Activated naive CD8-positive, alpha-beta T cell treated with anti-CD3 and anti-CD28 coated beads, Interleukin-2, amount 50 U/mL, for 24 hours (primary cell): ENCODE measurements at regions not wholly inside any gene's neighbourhood (a gene's known extent, or its start where the extent isn't known, plus 50 kb on each side); places are given as distances from the start of the nearest gene placed in this dataset.

Experiments used
- ATAC-seq: fragments of 150-1000 bp; cut with Tn5 transposase; one replicate; pipeline ENCODE4 v1.10.0; 2021
- DNase-seq: peaks from one replicate; pipeline ENCODE4 v3.0.0; 2021
- H3K27ac Mint-ChIP-seq: one replicate; pipeline ENCODE4 v1.8.0; 2021; ENCODE audit warnings: mild to moderate bottlenecking, mixed read lengths
- H3K27me3 Mint-ChIP-seq: one replicate; pipeline ENCODE4 v1.8.0; 2021; ENCODE audit warnings: mixed read lengths
- H3K36me3 Mint-ChIP-seq: one replicate; pipeline ENCODE4 v1.8.0; 2021; ENCODE audit warnings: low read depth, mixed read lengths
- H3K4me1 Mint-ChIP-seq: one replicate; pipeline ENCODE4 v1.8.0; 2021; ENCODE audit warnings: mixed read lengths
- H3K4me3 Mint-ChIP-seq: one replicate; pipeline ENCODE4 v1.8.0; 2021; ENCODE audit warnings: mild to moderate bottlenecking, moderate library complexity, mixed read lengths
- H3K9me3 Mint-ChIP-seq: one replicate; pipeline ENCODE4 v1.8.0; 2021; ENCODE audit warnings: mixed read lengths

GRCh38 chr6:65799389-65799788 is 92.4 kb upstream of the EYS start:
- H3K9me3 Mint-ChIP-seq, result peaks cover 6% of the 10 kb centered on the region
- no peak for ATAC-seq
- H3K27me3 Mint-ChIP-seq, result no peaks in the 10 kb centered on the region
- H3K4me3 Mint-ChIP-seq, result no peak overlapping the region
- H3K36me3 Mint-ChIP-seq, result no peaks in the 10 kb centered on the region
- no peak overlapping the region for H3K27ac Mint-ChIP-seq
- DNase-seq, result no peak
- H3K4me1 Mint-ChIP-seq, result no peaks in the 10 kb centered on the region

GRCh38 chr6:65798280-65799014 is 91.4 kb upstream of the EYS start:
- Mint-ChIP-seq H3K4me3 (no peak overlapping the region), H3K27ac (no peak overlapping the region), H3K9me3 (peaks cover 10% of the 10 kb centered on the region), H3K36me3 (no peaks in the 10 kb centered on the region), H3K27me3 (no peaks in the 10 kb centered on the region), H3K4me1 (no peaks in the 10 kb centered on the region)
- no peak for DNase-seq
- ATAC-seq, result no peak

- DNase-seq, result no peak
Measured at GRCh38 chr6:65790666-65791065, 83.6 kb upstream of the EYS start.

GRCh38 chr6:65787787-65788186 is 80.8 kb upstream of the EYS start:
- Mint-ChIP-seq H3K4me3 (no peak overlapping the region), H3K9me3 (peaks cover 24% of the 10 kb centered on the region), H3K4me1 (no peaks in the 10 kb centered on the region), H3K36me3 (no peaks in the 10 kb centered on the region), H3K27me3 (no peaks in the 10 kb centered on the region), H3K27ac (no peak overlapping the region)
- DNase-seq (no peak), ATAC-seq (no peak)

More at GRCh38 chr6:65790666-65791065, 83.6 kb upstream of the EYS start:
- H3K4me3 Mint-ChIP-seq, result no peak overlapping the region
- H3K4me1 Mint-ChIP-seq, result no peaks in the 10 kb centered on the region
- no peak for ATAC-seq
- H3K27ac Mint-ChIP-seq, result no peak overlapping the region
- no peaks in the 10 kb centered on the region for H3K36me3 Mint-ChIP-seq
- no peaks in the 10 kb centered on the region for H3K27me3 Mint-ChIP-seq
- peaks cover 22% of the 10 kb centered on the region for H3K9me3 Mint-ChIP-seq

GRCh38 chr6:65786815-65787214 is 79.8 kb upstream of the EYS start:
- H3K36me3 Mint-ChIP-seq, result no peaks in the 10 kb centered on the region
- no peak for ATAC-seq
- DNase-seq, result no peak
- H3K27me3 Mint-ChIP-seq, result no peaks in the 10 kb centered on the region
- H3K27ac Mint-ChIP-seq, result no peak overlapping the region
- peaks cover 19% of the 10 kb centered on the region for H3K9me3 Mint-ChIP-seq
- no peaks in the 10 kb centered on the region for H3K4me1 Mint-ChIP-seq
- H3K4me3 Mint-ChIP-seq, result no peak overlapping the region

GRCh38 chr6:65780691-65781090 is 73.7 kb upstream of the EYS start:
- ATAC-seq (no peak), DNase-seq (no peak)
- H3K4me3 Mint-ChIP-seq, result no peak overlapping the region
- H3K9me3 Mint-ChIP-seq, result peaks cover 25% of the 10 kb centered on the region
- H3K27me3 Mint-ChIP-seq, result no peaks in the 10 kb centered on the region
- no peak overlapping the region for H3K27ac Mint-ChIP-seq
- no peaks in the 10 kb centered on the region for H3K4me1 Mint-ChIP-seq
- H3K36me3 Mint-ChIP-seq, result no peaks in the 10 kb centered on the region

- H3K9me3 Mint-ChIP-seq, result peaks cover 26% of the 10 kb centered on the region
- DNase-seq, result no peak
- no peak overlapping the region for H3K27ac Mint-ChIP-seq
- H3K4me3 Mint-ChIP-seq, result no peak overlapping the region
- H3K4me1 Mint-ChIP-seq, result no peaks in the 10 kb centered on the region
- H3K36me3 Mint-ChIP-seq, result no peaks in the 10 kb centered on the region
- no peak for ATAC-seq
- no peaks in the 10 kb centered on the region for H3K27me3 Mint-ChIP-seq
Measured at GRCh38 chr6:65776332-65776731, 69.3 kb upstream of the EYS start.

GRCh38 chr6:65771946-65772345 is 64.9 kb upstream of the EYS start:
- Mint-ChIP-seq H3K4me3 (no peak overlapping the region), H3K9me3 (peaks cover 13% of the 10 kb centered on the region), H3K27me3 (no peaks in the 10 kb centered on the region), H3K27ac (no peak overlapping the region), H3K36me3 (no peaks in the 10 kb centered on the region), H3K4me1 (no peaks in the 10 kb centered on the region)
- DNase-seq (no peak), ATAC-seq (no peak)

GRCh38 chr6:65761890-65762289 is 54.9 kb upstream of the EYS start:
- Mint-ChIP-seq H3K4me3 (no peak overlapping the region), H3K4me1 (no peaks in the 10 kb centered on the region), H3K27me3 (no peaks in the 10 kb centered on the region), H3K36me3 (no peaks in the 10 kb centered on the region), H3K9me3 (peaks cover 8% of the 10 kb centered on the region), H3K27ac (no peak overlapping the region)
- DNase-seq (no peak), ATAC-seq (no peak)

GRCh38 chr6:65760285-65760684 is 53.3 kb upstream of the EYS start:
- Mint-ChIP-seq H3K27ac (no peak overlapping the region), H3K27me3 (no peaks in the 10 kb centered on the region), H3K4me1 (no peaks in the 10 kb centered on the region), H3K4me3 (no peak overlapping the region), H3K36me3 (no peaks in the 10 kb centered on the region), H3K9me3 (peaks cover 8% of the 10 kb centered on the region)
- ATAC-seq (no peak), DNase-seq (no peak)
